Stomach (tissue), 4 donors: ENCODE measurements at regions not wholly inside any gene's neighbourhood (a gene's known extent, or its start where the extent isn't known, plus 50 kb on each side); places are given as distances from the start of the nearest gene placed in this dataset.

Source experiments
- EP300 ChIP-seq: sonication (generic); formaldehyde crosslinking; IDR thresholded peaks from one replicate; pipeline ENCODE4 v1.6.1; 2017; ENCODE audit warnings: antibody characterized with exemption
- POLR2A ChIP-seq, 4 donors: fragments of 450-650 bp; IDR thresholded peaks; one replicate each; pipeline ENCODE4 v1.6.1; 2016; ENCODE audit warnings: antibody characterized with exemption in 4 of 4, control low read depth in 2 of 4, mild to moderate bottlenecking in 1 of 4, moderate library complexity in 1 of 4
- POLR2AphosphoS5 ChIP-seq, 3 donors: sonication (generic); formaldehyde crosslinking; IDR thresholded peaks; one replicate each; pipeline ENCODE4 v1.6.1; 2016; ENCODE audit warnings: antibody characterized with exemption in 3 of 3
- TF ChIP-seq, protein P1 (sequence below), 7 experiments: fragments of 450-650 bp in 4 of 7; fragments of 200-600 bp in 3 of 7; sonication (generic) in 3 of 7; IDR thresholded peaks; one replicate each; pipeline ENCODE4 v1.5.1; 2016 to 2019; ENCODE audit warnings: antibody characterized with exemption in 7 of 7, control low read depth in 2 of 7, mild to moderate bottlenecking in 1 of 7

DNA sequence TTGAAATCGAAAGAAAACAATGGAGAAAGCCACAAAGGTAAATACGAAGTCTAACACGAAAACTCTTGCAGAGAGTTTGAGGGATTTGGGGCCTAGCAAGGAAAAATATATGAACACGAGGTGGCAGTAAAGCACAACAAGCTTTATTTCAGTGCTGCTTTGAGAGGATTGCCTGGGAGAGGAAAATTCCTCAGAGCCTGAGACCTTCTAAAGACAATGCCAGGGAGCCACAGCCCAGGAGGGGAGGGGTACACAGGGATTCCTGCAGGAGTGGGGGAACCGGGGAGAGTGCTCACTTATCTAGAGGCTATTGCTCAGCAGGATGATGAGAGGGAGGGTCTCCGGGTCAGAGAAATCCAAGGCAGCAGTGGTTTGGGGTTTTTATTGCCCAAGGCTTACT is 134.9 kb upstream of the ADCY2 start:
- no peak for TF ChIP-seq POLR2A (IDR thresholded peaks at IDR 0.05)
- TF ChIP-seq, protein P1, sequence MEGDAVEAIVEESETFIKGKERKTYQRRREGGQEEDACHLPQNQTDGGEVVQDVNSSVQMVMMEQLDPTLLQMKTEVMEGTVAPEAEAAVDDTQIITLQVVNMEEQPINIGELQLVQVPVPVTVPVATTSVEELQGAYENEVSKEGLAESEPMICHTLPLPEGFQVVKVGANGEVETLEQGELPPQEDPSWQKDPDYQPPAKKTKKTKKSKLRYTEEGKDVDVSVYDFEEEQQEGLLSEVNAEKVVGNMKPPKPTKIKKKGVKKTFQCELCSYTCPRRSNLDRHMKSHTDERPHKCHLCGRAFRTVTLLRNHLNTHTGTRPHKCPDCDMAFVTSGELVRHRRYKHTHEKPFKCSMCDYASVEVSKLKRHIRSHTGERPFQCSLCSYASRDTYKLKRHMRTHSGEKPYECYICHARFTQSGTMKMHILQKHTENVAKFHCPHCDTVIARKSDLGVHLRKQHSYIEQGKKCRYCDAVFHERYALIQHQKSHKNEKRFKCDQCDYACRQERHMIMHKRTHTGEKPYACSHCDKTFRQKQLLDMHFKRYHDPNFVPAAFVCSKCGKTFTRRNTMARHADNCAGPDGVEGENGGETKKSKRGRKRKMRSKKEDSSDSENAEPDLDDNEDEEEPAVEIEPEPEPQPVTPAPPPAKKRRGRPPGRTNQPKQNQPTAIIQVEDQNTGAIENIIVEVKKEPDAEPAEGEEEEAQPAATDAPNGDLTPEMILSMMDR (IDR thresholded peaks at IDR 0.05), result peak in 4 of 7 experiments; percentile 27 to 61 (median 40)
- no peak for TF ChIP-seq POLR2AphosphoS5 (IDR thresholded peaks at IDR 0.05)
- TF ChIP-seq EP300, result no peak
